Panc1 (cell line): ENCODE measurements at regions not wholly inside any gene's neighbourhood (a gene's known extent, or its start where the extent isn't known, plus 50 kb on each side); places are given as distances from the start of the nearest gene placed in this dataset.

ENCODE experiments used
- ATAC-seq: fragments of 200-7000 bp; cut with Tn5 transposase; 2 replicates; pipeline ENCODE4 v1.9.1; 2020; ENCODE audit warnings: mild to moderate bottlenecking, moderate library complexity
- BruUV-seq: library from RNA; stranded (reverse); fragments of 400-500 nt; replicated peaks from 2 replicates; lab custom pipeline; 2021; lab: Mats Ljungman, UMichigan
- CTCF ChIA-PET: fragments of 300-600 bp; sonication (Branson Sonifier 250); formaldehyde crosslinking; loops from one replicate; lab custom pipeline; 2022; ENCODE audit warnings: antibody characterized with exemption; lab: Charles Lee
- POLR2A ChIA-PET: fragments of 300-600 bp; sonication (Branson Sonifier 250); formaldehyde crosslinking; loops from one replicate; lab custom pipeline; 2022; ENCODE audit warnings: antibody characterized with exemption; lab: Charles Lee
- DNase-seq: peaks from one replicate; pipeline ENCODE4 v3.0.0-alpha.2; 2010; ENCODE audit warnings: low read depth, low spot score
- H3K27ac ChIP-seq: 2 replicates; pipeline ENCODE4 v1.5.1; 2011; ENCODE audit warnings: mild to moderate bottlenecking, low read length, inconsistent platforms
- H3K27me3 ChIP-seq: fragments of 200-500 bp; sonication (Bioruptor generic); 2 replicates; pipeline ENCODE4 v1.6.0; 2014; ENCODE audit warnings: low read length, inconsistent platforms; ENCODE audit not compliant: control insufficient read depth, insufficient read depth
- H3K36me3 ChIP-seq: fragments of 200-500 bp; sonication (Bioruptor generic); 2 replicates; pipeline ENCODE4 v1.5.1; 2014; ENCODE audit warnings: inconsistent platforms, mild to moderate bottlenecking, low read length, moderate library complexity; ENCODE audit not compliant: control insufficient read depth, insufficient read depth
- H3K4me1 ChIP-seq: 2 replicates; pipeline ENCODE4 v1.5.1; 2011; ENCODE audit warnings: inconsistent platforms, mild to moderate bottlenecking, low read length, moderate library complexity; ENCODE audit not compliant: control insufficient read depth, insufficient read depth
- H3K4me3 ChIP-seq, 2 experiments: 2 replicates each; pipeline ENCODE4 v1.5.1; 2011 to 2012; ENCODE audit warnings: low read depth in 2 of 2, low read length in 2 of 2, mild to moderate bottlenecking in 2 of 2, inconsistent platforms in 1 of 2, moderate library complexity in 1 of 2
- H3K9me3 ChIP-seq: fragments of 200-500 bp; sonication (Bioruptor generic); 2 replicates; pipeline ENCODE4 v1.5.1; 2014; ENCODE audit warnings: low read depth, mild to moderate bottlenecking, inconsistent platforms, low read length, moderate library complexity; ENCODE audit not compliant: control insufficient read depth, insufficient read depth
- POLR2AphosphoS5 ChIP-seq: IDR thresholded peaks from 2 replicates; pipeline ENCODE4 v1.6.1; 2012; ENCODE audit warnings: mild to moderate bottlenecking, low read depth, low read length, moderate library complexity
- SIN3A ChIP-seq: IDR thresholded peaks from 2 replicates; pipeline ENCODE4 v1.6.1; 2012; ENCODE audit warnings: low read depth, mild to moderate bottlenecking, low read length, moderate library complexity, borderline replicate concordance; ENCODE audit not compliant: insufficient read depth
- TCF7L2 ChIP-seq: IDR thresholded peaks from 2 replicates; pipeline ENCODE4 v1.6.1; 2011; ENCODE audit warnings: mild to moderate bottlenecking, low read depth, low read length, inconsistent platforms
- in situ Hi-C: cut with HindIII; loops from 2 replicates; pipeline ENCODE4 v1.10.0; 2016; ENCODE audit warnings: low sequenced_read_pairs, low pct_unique_long_range_greater_than_20kb
- intact Hi-C: fragments of 100-400 bp; cut with micrococcal nuclease; formaldehyde crosslinking; loops from one replicate; pipeline ENCODE4 v1.10.0; 2022; ENCODE audit not compliant: unreplicated experiment
- TF ChIP-seq, protein P1 (sequence below), 2 experiments: IDR thresholded peaks; 2 replicates each; pipeline ENCODE4 v1.6.1; 2011 to 2012; ENCODE audit warnings: low read depth in 2 of 2, control low read depth in 1 of 2, low read length in 1 of 2, mild to moderate bottlenecking in 1 of 2, moderate library complexity in 1 of 2; ENCODE audit not compliant: insufficient read depth in 1 of 2
- TF ChIP-seq, protein P2 (sequence below): fragments of 450-650 bp; IDR thresholded peaks from 2 replicates; pipeline ENCODE4 v1.5.1; 2017; ENCODE audit warnings: mild to moderate bottlenecking

DNA sequence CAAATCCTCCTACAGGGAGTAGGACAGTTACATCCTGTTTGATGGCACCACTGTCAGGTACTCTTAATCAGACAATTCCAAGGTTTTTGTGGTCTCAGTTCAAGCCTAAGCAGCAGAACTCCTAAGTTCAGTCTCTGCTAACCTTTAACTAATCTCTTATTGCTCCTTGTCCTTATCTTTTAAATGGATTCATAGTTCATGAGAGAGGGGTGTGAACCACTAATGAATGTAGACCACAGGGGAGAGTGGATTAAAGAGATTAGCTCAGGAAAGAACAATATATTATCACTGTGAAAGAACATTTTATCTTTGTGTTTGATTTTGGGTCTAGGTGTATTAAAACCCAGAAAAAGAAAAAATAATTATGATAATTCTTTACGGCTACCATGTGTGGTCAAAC is 168.9 kb downstream of the DCK start:
- DNase-seq (no peak), ATAC-seq (no peak)
- H3K27me3 ChIP-seq, result no peaks in the 10 kb centered on the region; the same call in 1 of the 2 replicates
- no peak overlapping the region for H3K4me3 ChIP-seq
- H3K9me3 ChIP-seq, result no peaks in the 10 kb centered on the region
- ChIA-PET POLR2A (no interaction called here), CTCF (no interaction called here)
- intact Hi-C loops (no loop called here), in situ Hi-C loops (no loop called here)
- H3K36me3 ChIP-seq, result no peaks in the 10 kb centered on the region
- H3K27ac ChIP-seq, result no peak overlapping the region
- TF ChIP-seq SIN3A, result no peak
- TF ChIP-seq, protein P1, sequence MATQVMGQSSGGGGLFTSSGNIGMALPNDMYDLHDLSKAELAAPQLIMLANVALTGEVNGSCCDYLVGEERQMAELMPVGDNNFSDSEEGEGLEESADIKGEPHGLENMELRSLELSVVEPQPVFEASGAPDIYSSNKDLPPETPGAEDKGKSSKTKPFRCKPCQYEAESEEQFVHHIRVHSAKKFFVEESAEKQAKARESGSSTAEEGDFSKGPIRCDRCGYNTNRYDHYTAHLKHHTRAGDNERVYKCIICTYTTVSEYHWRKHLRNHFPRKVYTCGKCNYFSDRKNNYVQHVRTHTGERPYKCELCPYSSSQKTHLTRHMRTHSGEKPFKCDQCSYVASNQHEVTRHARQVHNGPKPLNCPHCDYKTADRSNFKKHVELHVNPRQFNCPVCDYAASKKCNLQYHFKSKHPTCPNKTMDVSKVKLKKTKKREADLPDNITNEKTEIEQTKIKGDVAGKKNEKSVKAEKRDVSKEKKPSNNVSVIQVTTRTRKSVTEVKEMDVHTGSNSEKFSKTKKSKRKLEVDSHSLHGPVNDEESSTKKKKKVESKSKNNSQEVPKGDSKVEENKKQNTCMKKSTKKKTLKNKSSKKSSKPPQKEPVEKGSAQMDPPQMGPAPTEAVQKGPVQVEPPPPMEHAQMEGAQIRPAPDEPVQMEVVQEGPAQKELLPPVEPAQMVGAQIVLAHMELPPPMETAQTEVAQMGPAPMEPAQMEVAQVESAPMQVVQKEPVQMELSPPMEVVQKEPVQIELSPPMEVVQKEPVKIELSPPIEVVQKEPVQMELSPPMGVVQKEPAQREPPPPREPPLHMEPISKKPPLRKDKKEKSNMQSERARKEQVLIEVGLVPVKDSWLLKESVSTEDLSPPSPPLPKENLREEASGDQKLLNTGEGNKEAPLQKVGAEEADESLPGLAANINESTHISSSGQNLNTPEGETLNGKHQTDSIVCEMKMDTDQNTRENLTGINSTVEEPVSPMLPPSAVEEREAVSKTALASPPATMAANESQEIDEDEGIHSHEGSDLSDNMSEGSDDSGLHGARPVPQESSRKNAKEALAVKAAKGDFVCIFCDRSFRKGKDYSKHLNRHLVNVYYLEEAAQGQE (IDR thresholded peaks at IDR 0.05; ENCODE audit: insufficient read depth in 1 of 2, low read depth in 2 of 2, low read length in 1 of 2), result no peak
- TF ChIP-seq, protein P2, sequence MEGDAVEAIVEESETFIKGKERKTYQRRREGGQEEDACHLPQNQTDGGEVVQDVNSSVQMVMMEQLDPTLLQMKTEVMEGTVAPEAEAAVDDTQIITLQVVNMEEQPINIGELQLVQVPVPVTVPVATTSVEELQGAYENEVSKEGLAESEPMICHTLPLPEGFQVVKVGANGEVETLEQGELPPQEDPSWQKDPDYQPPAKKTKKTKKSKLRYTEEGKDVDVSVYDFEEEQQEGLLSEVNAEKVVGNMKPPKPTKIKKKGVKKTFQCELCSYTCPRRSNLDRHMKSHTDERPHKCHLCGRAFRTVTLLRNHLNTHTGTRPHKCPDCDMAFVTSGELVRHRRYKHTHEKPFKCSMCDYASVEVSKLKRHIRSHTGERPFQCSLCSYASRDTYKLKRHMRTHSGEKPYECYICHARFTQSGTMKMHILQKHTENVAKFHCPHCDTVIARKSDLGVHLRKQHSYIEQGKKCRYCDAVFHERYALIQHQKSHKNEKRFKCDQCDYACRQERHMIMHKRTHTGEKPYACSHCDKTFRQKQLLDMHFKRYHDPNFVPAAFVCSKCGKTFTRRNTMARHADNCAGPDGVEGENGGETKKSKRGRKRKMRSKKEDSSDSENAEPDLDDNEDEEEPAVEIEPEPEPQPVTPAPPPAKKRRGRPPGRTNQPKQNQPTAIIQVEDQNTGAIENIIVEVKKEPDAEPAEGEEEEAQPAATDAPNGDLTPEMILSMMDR, result no peak
- no peak for TF ChIP-seq POLR2AphosphoS5
- TF ChIP-seq TCF7L2, result no peak
- no TSS peak for BruUV-seq
- H3K4me1 ChIP-seq, result no peaks in the 10 kb centered on the region

GRCh38 chr4:71163317-71163716 is 169.9 kb downstream of the DCK start:
- CTCF ChIA-PET, result no interaction called here
- in situ Hi-C loops, result no loop called here
- ATAC-seq, result no peak
- Histone ChIP-seq H3K27ac (no peak overlapping the region), H3K27me3 (no peaks in the 10 kb centered on the region; the same call in 1 of the 2 replicates), H3K4me3 (no peak overlapping the region), H3K4me1 (no peaks in the 10 kb centered on the region), H3K9me3 (no peaks in the 10 kb centered on the region), H3K36me3 (no peaks in the 10 kb centered on the region)
- TF ChIP-seq TCF7L2, result no peak
- no peak for TF ChIP-seq POLR2AphosphoS5
- TF ChIP-seq, protein P2, result no peak
- TF ChIP-seq SIN3A, result no peak
- TF ChIP-seq, protein P1 (IDR thresholded peaks at IDR 0.05; ENCODE audit: insufficient read depth in 1 of 2, low read depth in 2 of 2, low read length in 1 of 2), result no peak
- POLR2A ChIA-PET, result no interaction called here
- no peak for DNase-seq
- no TSS peak for BruUV-seq
- intact Hi-C loops, result no loop called here
